Astrocyte (in vitro differentiated cells and primary cell): ENCODE measurements at regions not wholly inside any gene's neighbourhood (a gene's known extent, or its start where the extent isn't known, plus 50 kb on each side); places are given as distances from the start of the nearest gene placed in this dataset.

Experiments used
- DNase-seq: peaks from one replicate; pipeline ENCODE4 v3.0.0-alpha.2; 2010; ENCODE audit warnings: low read depth
- FAIRE-seq: peaks from 2 replicates; lab custom pipeline; 2011; peaks lifted over from hg19 to GRCh38; lab: Jason Lieb, UNC
- H2AFZ ChIP-seq: 2 replicates; pipeline ENCODE4 v1.6.0; 2012; ENCODE audit warnings: low read depth, low read length, inconsistent platforms
- H3K27ac ChIP-seq: 2 replicates; pipeline ENCODE4 v1.5.1; 2011; ENCODE audit warnings: low read depth, low read length, inconsistent platforms
- H3K27me3 ChIP-seq: 2 replicates; pipeline ENCODE4 v1.6.0; 2011; ENCODE audit warnings: low read length, inconsistent platforms; ENCODE audit not compliant: insufficient read depth
- H3K36me3 ChIP-seq: 2 replicates; pipeline ENCODE4 v1.5.1; 2011; ENCODE audit warnings: low read length, inconsistent platforms; ENCODE audit not compliant: insufficient read depth
- H3K4me1 ChIP-seq: 2 replicates; pipeline ENCODE4 v1.5.1; 2011; ENCODE audit warnings: low read length, inconsistent platforms; ENCODE audit not compliant: insufficient read depth
- H3K4me2 ChIP-seq: 2 replicates; pipeline ENCODE4 v1.6.0; 2012; ENCODE audit warnings: low read length, inconsistent platforms
- H3K4me3 ChIP-seq: 2 replicates; pipeline ENCODE4 v1.5.1; 2011; ENCODE audit warnings: low read depth, mild to moderate bottlenecking, low read length, inconsistent platforms; ENCODE audit not compliant: insufficient read depth
- H3K79me2 ChIP-seq: 2 replicates; pipeline ENCODE4 v1.6.0; 2012; ENCODE audit warnings: mild to moderate bottlenecking, low read length, inconsistent platforms; ENCODE audit not compliant: insufficient read depth
- H3K9ac ChIP-seq: 2 replicates; pipeline ENCODE4 v1.6.0; 2012; ENCODE audit warnings: mild to moderate bottlenecking, low read length, inconsistent platforms
- H3K9me3 ChIP-seq: 2 replicates; pipeline ENCODE4 v1.5.1; 2012; ENCODE audit warnings: low read depth, mild to moderate bottlenecking, low read length, inconsistent platforms; ENCODE audit not compliant: insufficient read depth
- H4K20me1 ChIP-seq: 2 replicates; pipeline ENCODE4 v1.6.0; 2012; ENCODE audit warnings: low read length, inconsistent platforms; ENCODE audit not compliant: insufficient read depth
- H3K27ac Mint-ChIP-seq: one replicate; pipeline ENCODE4 v1.8.0; 2021; ENCODE audit warnings: mild to moderate bottlenecking, mixed read lengths; ENCODE audit not compliant: unreplicated experiment
- H3K27me3 Mint-ChIP-seq: one replicate; pipeline ENCODE4 v1.8.0; 2021; ENCODE audit warnings: low read depth, mixed read lengths; ENCODE audit not compliant: unreplicated experiment
- H3K36me3 Mint-ChIP-seq: one replicate; pipeline ENCODE4 v1.8.0; 2021; ENCODE audit warnings: low read depth, mixed read lengths; ENCODE audit not compliant: unreplicated experiment
- H3K4me1 Mint-ChIP-seq: one replicate; pipeline ENCODE4 v1.8.0; 2021; ENCODE audit warnings: low read depth, mixed read lengths; ENCODE audit not compliant: unreplicated experiment
- H3K4me3 Mint-ChIP-seq: one replicate; pipeline ENCODE4 v1.8.0; 2021; ENCODE audit warnings: mild to moderate bottlenecking, moderate library complexity, mixed read lengths; ENCODE audit not compliant: unreplicated experiment
- H3K9me3 Mint-ChIP-seq: one replicate; pipeline ENCODE4 v1.8.0; 2021; ENCODE audit warnings: mild to moderate bottlenecking, mixed read lengths; ENCODE audit not compliant: unreplicated experiment
- EZH2 ChIP-seq: IDR thresholded peaks from 2 replicates; pipeline ENCODE4 v1.6.1; 2012; ENCODE audit warnings: mild to moderate bottlenecking, low read length, inconsistent platforms; ENCODE audit not compliant: insufficient read depth
- TF ChIP-seq, protein P1 (sequence below): IDR thresholded peaks from 2 replicates; pipeline ENCODE4 v1.5.1; 2011; ENCODE audit warnings: low read depth, mild to moderate bottlenecking, inconsistent platforms, low read length, moderate library complexity; ENCODE audit not compliant: insufficient read depth

DNA sequence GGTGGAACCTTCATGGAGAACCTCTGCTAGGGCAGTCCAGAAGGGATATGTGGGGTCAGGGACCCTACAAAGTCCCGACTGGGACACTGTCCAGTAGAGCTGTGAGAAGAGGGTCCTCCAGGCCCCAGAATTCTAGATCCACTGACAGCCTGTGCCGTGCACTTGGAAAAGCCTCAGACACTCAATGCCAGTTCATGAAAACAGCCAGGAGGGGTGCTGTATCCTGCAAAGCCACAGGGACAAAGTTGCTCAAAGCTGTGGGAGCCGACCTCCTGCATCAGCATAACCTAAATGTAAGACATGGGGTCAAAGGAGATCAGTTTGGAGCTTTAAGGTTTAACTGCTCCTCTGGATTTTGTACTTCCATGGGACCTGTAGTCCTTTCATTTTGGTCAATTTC, 448.8 kb upstream of the CADM2 start:
- Histone ChIP-seq H3K4me3 (no peak overlapping the region), H3K4me1 (no peaks in the 10 kb centered on the region), H2AFZ (no peak overlapping the region), H3K4me2 (no peak overlapping the region), H3K79me2 (no peaks in the 10 kb centered on the region), H4K20me1 (no peaks in the 10 kb centered on the region), H3K36me3 (no peaks in the 10 kb centered on the region), H3K27ac (no peak overlapping the region), H3K27me3 (no peaks in the 10 kb centered on the region), H3K9ac (no peak overlapping the region), H3K9me3 (peaks cover 5% of the 10 kb centered on the region)
- no peaks in the 10 kb centered on the region for H3K9me3 Mint-ChIP-seq
- TF ChIP-seq, protein P1, sequence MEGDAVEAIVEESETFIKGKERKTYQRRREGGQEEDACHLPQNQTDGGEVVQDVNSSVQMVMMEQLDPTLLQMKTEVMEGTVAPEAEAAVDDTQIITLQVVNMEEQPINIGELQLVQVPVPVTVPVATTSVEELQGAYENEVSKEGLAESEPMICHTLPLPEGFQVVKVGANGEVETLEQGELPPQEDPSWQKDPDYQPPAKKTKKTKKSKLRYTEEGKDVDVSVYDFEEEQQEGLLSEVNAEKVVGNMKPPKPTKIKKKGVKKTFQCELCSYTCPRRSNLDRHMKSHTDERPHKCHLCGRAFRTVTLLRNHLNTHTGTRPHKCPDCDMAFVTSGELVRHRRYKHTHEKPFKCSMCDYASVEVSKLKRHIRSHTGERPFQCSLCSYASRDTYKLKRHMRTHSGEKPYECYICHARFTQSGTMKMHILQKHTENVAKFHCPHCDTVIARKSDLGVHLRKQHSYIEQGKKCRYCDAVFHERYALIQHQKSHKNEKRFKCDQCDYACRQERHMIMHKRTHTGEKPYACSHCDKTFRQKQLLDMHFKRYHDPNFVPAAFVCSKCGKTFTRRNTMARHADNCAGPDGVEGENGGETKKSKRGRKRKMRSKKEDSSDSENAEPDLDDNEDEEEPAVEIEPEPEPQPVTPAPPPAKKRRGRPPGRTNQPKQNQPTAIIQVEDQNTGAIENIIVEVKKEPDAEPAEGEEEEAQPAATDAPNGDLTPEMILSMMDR, result no peak
- TF ChIP-seq EZH2, result no peak
- H3K27me3 Mint-ChIP-seq, result no peaks in the 10 kb centered on the region
- H3K36me3 Mint-ChIP-seq, result no peaks in the 10 kb centered on the region
- DNase-seq (no peak), FAIRE-seq (no peak)
- H3K4me1 Mint-ChIP-seq, result no peaks in the 10 kb centered on the region
- no peak overlapping the region for H3K4me3 Mint-ChIP-seq
- no peak overlapping the region for H3K27ac Mint-ChIP-seq

DNA sequence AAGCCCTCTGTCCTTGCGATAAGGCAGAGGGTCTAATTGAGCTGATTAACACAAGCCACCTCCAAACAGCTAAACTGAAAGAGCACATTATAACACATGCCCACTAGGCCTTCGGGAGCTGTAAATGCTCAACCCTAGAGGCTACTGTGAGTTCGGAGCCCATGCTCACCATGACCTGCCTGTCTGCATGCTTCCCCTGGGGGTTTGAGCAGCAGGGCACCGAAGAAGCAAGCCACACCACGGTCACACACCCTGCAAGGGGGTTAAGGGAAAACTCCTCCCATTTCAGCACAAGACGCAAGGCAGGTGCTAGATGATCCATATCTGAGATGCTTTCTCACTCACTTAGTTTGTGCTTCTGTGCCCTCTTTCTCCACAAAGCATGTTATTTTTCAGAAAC, 435.9 kb upstream of the CADM2 start:
- no peaks in the 10 kb centered on the region for H3K27me3 ChIP-seq
- H4K20me1 ChIP-seq, result no peaks in the 10 kb centered on the region
- no peaks in the 10 kb centered on the region for H3K4me1 Mint-ChIP-seq
- H3K36me3 ChIP-seq, result no peaks in the 10 kb centered on the region
- DNase-seq, result no peak
- H3K4me3 ChIP-seq, result no peak overlapping the region
- H3K9ac ChIP-seq, result no peak overlapping the region
- H3K4me3 Mint-ChIP-seq, result no peak overlapping the region
- no peaks in the 10 kb centered on the region for H3K36me3 Mint-ChIP-seq
- no peak overlapping the region for H2AFZ ChIP-seq
- FAIRE-seq, result no peak
- no peaks in the 10 kb centered on the region for H3K27me3 Mint-ChIP-seq
- no peak overlapping the region for H3K27ac ChIP-seq
- no peaks in the 10 kb centered on the region for H3K79me2 ChIP-seq
- H3K27ac Mint-ChIP-seq, result no peak overlapping the region
- TF ChIP-seq, protein P1, result no peak
- TF ChIP-seq EZH2, result no peak
- peaks cover 3% of the 10 kb centered on the region for H3K9me3 ChIP-seq
- H3K4me1 ChIP-seq, result no peaks in the 10 kb centered on the region
- no peaks in the 10 kb centered on the region for H3K9me3 Mint-ChIP-seq
- H3K4me2 ChIP-seq, result no peak overlapping the region

DNA sequence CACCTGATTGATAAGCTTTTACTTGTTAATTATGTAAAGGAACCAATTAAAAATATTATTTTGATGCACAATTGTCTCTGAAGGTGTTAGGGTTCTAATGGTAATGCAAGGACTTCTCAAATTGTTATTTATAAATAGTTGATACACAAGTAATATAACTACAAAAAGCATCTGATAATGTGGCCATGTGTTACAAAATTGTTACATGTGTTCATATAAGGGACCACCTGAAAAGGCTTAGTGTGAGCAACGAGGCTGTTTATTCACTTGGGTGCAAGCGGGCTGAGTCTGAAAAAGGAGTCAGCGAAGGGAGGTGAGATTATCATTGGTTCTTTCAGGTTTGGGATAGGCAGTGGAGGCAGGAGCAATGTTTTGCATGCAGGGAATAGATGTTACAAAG, 421.9 kb upstream of the CADM2 start:
- H3K4me2 ChIP-seq, result no peak overlapping the region
- H3K27ac ChIP-seq, result no peak overlapping the region
- no peak overlapping the region for H3K4me3 ChIP-seq
- Mint-ChIP-seq H3K36me3 (no peaks in the 10 kb centered on the region), H3K9me3 (peaks cover 11% of the 10 kb centered on the region), H3K27me3 (no peaks in the 10 kb centered on the region), H3K4me3 (no peak overlapping the region), H3K4me1 (no peaks in the 10 kb centered on the region), H3K27ac (no peak overlapping the region)
- no peaks in the 10 kb centered on the region for H3K4me1 ChIP-seq
- H3K9ac ChIP-seq, result no peak overlapping the region
- H2AFZ ChIP-seq, result no peak overlapping the region
- no peak for FAIRE-seq
- peaks cover 2% of the 10 kb centered on the region for H3K9me3 ChIP-seq
- no peaks in the 10 kb centered on the region for H3K27me3 ChIP-seq
- H3K36me3 ChIP-seq, result no peaks in the 10 kb centered on the region
- H4K20me1 ChIP-seq, result no peaks in the 10 kb centered on the region
- DNase-seq, result no peak
- TF ChIP-seq, protein P1, result no peak
- TF ChIP-seq EZH2, result no peak
- H3K79me2 ChIP-seq, result no peaks in the 10 kb centered on the region
